Mononuclear cell (primary cell): ENCODE measurements at regions not wholly inside any gene's neighbourhood (a gene's known extent, or its start where the extent isn't known, plus 50 kb on each side); places are given as distances from the start of the nearest gene placed in this dataset.

Experiments used
- H3K27me3 ChIP-seq: 2 replicates; pipeline ENCODE4 v1.6.0; 2011; ENCODE audit warnings: low read length, control low read depth; ENCODE audit not compliant: insufficient read depth
- H3K4me1 ChIP-seq: 2 replicates; pipeline ENCODE4 v1.5.1; 2011; ENCODE audit warnings: mild to moderate bottlenecking, low read length, control low read depth; ENCODE audit not compliant: insufficient read depth
- H3K4me3 ChIP-seq: 2 replicates; pipeline ENCODE4 v1.5.1; 2011; ENCODE audit warnings: mild to moderate bottlenecking, low read length, moderate library complexity
- H3K9me3 ChIP-seq: 2 replicates; pipeline ENCODE4 v1.5.1; 2011; ENCODE audit warnings: low read depth, mild to moderate bottlenecking, control low read depth, low read length

- no peaks in the 10 kb centered on the region for H3K9me3 ChIP-seq
- H3K4me1 ChIP-seq = no peaks in the 10 kb centered on the region
- no peaks in the 10 kb centered on the region for H3K27me3 ChIP-seq
- H3K4me3 ChIP-seq = no peak overlapping the region
Observed at GRCh38 chr15:70217226-70218160, 119.8 kb upstream of the TLE3 start.

GRCh38 chr15:70215951-70216350 lies 118.2 kb upstream of the TLE3 start:
- no peaks in the 10 kb centered on the region for H3K27me3 ChIP-seq
- H3K9me3 ChIP-seq = no peaks in the 10 kb centered on the region
- H3K4me3 ChIP-seq = no peak overlapping the region
- no peaks in the 10 kb centered on the region for H3K4me1 ChIP-seq

DNA sequence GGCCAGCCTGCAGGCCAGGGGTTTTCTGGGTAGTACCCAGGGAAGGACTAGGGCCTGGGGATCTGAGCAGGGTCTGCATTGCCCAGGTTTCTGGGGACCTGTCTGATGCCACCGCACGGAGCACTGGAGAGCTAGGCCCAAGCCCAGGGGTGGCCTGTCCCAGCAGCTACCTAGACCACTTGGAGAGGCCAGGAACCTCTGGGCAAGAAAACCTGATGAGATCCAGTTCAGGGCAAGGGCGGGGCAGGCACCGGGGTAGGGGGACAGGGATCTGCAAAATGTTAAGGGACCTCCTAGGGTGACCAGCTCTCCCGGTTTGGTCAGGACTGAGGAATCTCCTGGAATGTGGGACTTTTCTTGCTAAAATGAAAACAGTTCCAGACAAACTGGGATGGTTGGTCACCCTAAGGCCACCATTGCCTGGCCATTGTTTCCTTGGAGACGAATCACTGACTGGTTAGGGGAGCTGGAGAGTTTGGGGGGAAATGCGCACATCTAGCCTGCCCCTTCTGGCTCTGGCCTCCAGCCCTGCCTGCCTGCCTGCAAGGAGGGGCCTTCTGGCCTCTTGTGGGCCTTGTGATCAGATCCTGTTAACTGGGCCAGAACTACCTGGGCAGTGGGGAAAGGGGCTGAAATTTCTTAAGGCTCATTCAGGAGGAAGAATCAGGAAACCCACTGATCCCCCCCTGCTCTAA lies 117.4 kb upstream of the TLE3 start:
- H3K9me3 ChIP-seq = no peaks in the 10 kb centered on the region
- no peaks in the 10 kb centered on the region for H3K4me1 ChIP-seq
- no peak overlapping the region for H3K4me3 ChIP-seq
- H3K27me3 ChIP-seq = no peaks in the 10 kb centered on the region

- Histone ChIP-seq H3K27me3 (no peaks in the 10 kb centered on the region), H3K9me3 (no peaks in the 10 kb centered on the region), H3K4me3 (no peak overlapping the region), H3K4me1 (no peaks in the 10 kb centered on the region)
Observed at GRCh38 chr15:70214276-70214675, 116.6 kb upstream of the TLE3 start.

DNA sequence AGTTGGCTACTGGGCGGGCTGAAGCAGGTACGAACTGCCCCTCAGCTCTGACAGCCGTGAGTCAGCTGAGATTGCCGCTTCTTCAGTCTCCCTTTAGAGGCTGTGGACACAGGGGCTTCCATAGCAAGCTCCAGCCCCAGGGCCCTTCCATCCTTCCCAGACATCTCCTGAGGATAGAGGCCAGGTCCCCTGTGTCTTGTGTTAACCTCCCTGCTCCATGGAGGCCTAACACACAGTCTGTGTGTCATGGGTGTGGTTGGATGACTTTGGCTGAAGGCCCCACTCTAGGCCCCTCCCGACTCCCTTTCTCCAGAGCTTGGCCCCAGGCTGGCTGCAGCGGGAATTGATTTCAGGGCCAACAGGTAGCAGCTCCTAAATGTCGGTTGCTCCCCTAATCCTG lies 116.1 kb upstream of the TLE3 start:
- H3K9me3 ChIP-seq = no peaks in the 10 kb centered on the region
- no peak overlapping the region for H3K4me3 ChIP-seq
- H3K4me1 ChIP-seq = no peaks in the 10 kb centered on the region
- no peaks in the 10 kb centered on the region for H3K27me3 ChIP-seq

- H3K4me3 ChIP-seq = no peak overlapping the region
- H3K9me3 ChIP-seq = no peaks in the 10 kb centered on the region
- no peaks in the 10 kb centered on the region for H3K27me3 ChIP-seq
- no peaks in the 10 kb centered on the region for H3K4me1 ChIP-seq
Observed at GRCh38 chr15:70212963-70213315, 115.2 kb upstream of the TLE3 start.

DNA sequence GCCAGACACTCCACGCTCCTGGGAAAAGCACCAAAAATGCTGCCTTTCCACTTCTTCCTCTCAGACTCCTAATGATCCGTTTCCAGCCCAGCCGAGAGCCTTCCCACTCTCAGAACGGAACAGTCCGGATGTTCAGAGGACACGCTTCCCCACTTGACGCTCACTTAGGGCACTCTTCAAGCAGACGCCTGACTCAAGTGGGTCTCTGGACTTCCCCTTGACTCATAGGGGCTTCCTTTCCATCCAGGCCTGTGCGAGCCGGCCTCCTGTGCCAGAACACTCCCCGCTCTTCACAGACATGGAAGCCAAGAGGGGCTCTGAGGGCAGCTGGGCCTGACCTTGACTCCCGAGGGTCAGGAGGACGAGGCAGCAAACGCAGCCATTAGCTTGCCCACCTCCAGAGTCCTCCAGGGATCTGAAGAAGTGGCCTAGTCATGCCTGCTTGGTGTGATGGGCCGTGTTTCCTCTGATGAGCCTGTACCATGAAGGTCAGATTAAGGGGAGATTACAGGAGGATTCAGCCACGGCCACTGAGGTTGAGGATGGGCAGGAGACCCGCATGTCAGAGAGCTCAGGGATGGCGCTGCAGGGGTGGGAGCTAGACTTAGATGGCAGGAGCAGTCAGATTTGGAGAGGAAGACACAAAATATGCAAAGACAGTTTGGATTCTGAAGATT lies 114.7 kb upstream of the TLE3 start:
- no peaks in the 10 kb centered on the region for H3K9me3 ChIP-seq
- H3K27me3 ChIP-seq = no peaks in the 10 kb centered on the region
- H3K4me1 ChIP-seq = no peaks in the 10 kb centered on the region
- H3K4me3 ChIP-seq = no peak overlapping the region

DNA sequence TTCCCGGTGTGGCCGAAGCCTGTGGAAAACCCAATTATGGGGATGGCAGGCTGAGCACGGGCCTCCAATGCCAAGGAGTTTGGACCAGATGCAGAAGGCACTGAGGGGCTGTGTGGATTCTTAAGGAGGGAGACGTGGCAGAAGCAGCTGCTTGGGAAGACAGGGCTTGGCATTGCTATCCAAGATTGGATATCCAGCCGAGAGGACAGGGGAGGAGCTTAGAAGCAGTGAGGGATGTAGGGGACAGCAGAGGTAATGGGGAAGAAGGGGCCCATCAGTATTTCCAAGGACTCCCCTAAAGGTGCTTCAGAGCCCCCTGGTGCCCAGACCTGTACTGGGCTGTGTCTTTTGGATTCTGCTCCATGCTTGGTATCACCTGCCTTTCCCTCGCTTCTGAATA lies 112.8 kb upstream of the TLE3 start:
- Histone ChIP-seq H3K27me3 (no peaks in the 10 kb centered on the region), H3K4me3 (no peak overlapping the region), H3K9me3 (no peaks in the 10 kb centered on the region), H3K4me1 (no peaks in the 10 kb centered on the region)

DNA sequence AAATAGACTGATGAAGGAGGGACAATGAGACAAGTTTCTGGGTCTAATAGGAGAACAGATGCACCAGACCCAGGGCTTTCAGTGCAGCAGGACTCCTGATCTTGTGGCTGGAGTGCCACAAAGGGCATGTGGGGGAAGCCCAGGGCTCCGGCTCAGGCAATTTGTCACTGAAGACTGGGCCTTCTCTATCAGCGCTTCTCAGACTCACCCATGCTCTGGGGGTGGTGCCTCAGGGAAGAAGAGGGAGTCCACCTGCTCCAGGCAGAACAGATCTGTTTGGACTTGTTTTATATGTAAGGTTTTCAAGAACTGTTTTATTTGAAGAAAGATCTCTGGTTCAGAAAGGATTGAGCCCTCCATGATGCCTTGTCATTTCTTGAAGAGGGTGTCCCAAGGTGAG lies 112.4 kb upstream of the TLE3 start:
- Histone ChIP-seq H3K4me3 (no peak overlapping the region), H3K9me3 (no peaks in the 10 kb centered on the region), H3K27me3 (no peaks in the 10 kb centered on the region), H3K4me1 (no peaks in the 10 kb centered on the region)

DNA sequence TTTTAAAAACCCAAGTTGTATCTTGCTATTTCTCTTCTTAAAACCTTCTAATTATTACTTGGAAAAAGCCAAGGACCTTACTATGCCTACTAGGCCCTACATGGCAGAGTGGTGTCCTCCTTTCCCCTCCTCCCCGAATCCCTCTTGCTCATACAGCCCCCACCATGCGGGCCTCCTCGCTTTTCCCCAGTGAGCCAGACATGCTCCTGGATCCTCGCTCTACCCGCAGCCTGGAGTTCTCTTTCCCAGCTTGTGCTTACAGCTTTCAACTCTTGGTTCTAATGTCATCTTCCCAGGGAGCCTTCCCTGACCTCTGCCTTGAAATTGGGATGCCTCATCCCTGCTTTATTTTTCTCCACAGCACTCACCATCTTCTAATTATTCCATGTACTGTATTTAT lies 111.8 kb upstream of the TLE3 start:
- no peaks in the 10 kb centered on the region for H3K9me3 ChIP-seq
- no peak overlapping the region for H3K4me3 ChIP-seq
- H3K27me3 ChIP-seq = no peaks in the 10 kb centered on the region
- H3K4me1 ChIP-seq = no peaks in the 10 kb centered on the region

DNA sequence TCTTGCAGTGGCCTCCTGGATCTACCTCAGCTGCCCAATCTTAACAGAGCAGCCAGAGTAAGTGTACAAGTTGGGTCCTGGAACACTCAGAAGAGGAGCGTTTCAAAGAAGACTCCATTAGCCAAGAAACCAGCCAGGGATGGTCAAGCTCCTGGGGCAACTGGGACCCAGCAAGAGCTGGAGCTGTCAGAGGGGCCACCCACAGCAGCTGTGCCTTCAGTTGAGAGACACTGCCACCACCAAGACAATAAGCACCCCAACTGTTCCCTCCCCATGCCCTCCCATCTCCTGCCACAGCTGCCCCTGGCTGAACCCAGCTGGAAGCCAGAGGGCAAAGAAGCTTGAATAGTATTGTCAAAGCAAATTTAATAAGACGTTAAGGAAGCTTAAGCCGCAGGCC lies 110.6 kb upstream of the TLE3 start:
- no peak overlapping the region for H3K4me3 ChIP-seq

GRCh38 chr15:70206668-70207067 lies 109.0 kb upstream of the TLE3 start:
- H3K27me3 ChIP-seq = no peaks in the 10 kb centered on the region
- no peaks in the 10 kb centered on the region for H3K4me1 ChIP-seq

More for the DNA sequence above, 110.6 kb upstream of the TLE3 start:
- Histone ChIP-seq H3K9me3 (no peaks in the 10 kb centered on the region), H3K27me3 (no peaks in the 10 kb centered on the region), H3K4me1 (no peaks in the 10 kb centered on the region)

DNA sequence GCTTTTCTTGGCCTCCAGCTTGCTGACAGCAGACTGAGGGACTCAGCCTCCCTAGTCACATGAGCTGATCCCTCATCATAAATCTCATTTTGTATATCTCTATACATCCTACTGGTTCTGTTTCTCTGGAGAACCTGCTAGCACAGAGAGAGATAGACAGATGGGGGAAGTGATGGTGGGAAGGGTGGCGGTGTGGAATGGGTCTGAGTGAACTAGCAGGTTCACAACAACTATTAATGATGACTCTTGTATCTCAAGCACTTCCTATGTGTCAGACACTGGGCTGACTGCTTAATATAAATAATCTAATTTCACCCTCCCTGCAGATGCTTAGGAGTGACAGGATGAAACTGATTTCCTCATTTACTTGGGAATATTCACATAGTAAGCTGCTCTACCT lies 106.9 kb upstream of the TLE3 start:
- Histone ChIP-seq H3K4me3 (no peak overlapping the region), H3K4me1 (no peaks in the 10 kb centered on the region), H3K27me3 (peaks cover 3% of the 10 kb centered on the region), H3K9me3 (no peaks in the 10 kb centered on the region)

More at GRCh38 chr15:70206668-70207067, 109.0 kb upstream of the TLE3 start:
- Histone ChIP-seq H3K9me3 (no peaks in the 10 kb centered on the region), H3K4me3 (no peak overlapping the region)

GRCh38 chr15:70203981-70204560 lies 106.4 kb upstream of the TLE3 start:
- no peak overlapping the region for H3K4me3 ChIP-seq
- no peaks in the 10 kb centered on the region for H3K9me3 ChIP-seq
- no peaks in the 10 kb centered on the region for H3K4me1 ChIP-seq
- H3K27me3 ChIP-seq = peaks cover 3% of the 10 kb centered on the region

GRCh38 chr15:70202756-70203155 lies 105.0 kb upstream of the TLE3 start:
- Histone ChIP-seq H3K9me3 (no peaks in the 10 kb centered on the region), H3K4me1 (no peaks in the 10 kb centered on the region), H3K27me3 (peaks cover 3% of the 10 kb centered on the region), H3K4me3 (no peak overlapping the region)
